LHCN-M2 (cell line): ENCODE measurements at regions not wholly inside any gene's neighbourhood (a gene's known extent, or its start where the extent isn't known, plus 50 kb on each side); places are given as distances from the start of the nearest gene placed in this dataset.

ENCODE experiments used
- DNase-seq: peaks from one replicate; pipeline ENCODE4 v3.0.0-alpha.2; 2012; ENCODE audit warnings: low read depth

DNA sequence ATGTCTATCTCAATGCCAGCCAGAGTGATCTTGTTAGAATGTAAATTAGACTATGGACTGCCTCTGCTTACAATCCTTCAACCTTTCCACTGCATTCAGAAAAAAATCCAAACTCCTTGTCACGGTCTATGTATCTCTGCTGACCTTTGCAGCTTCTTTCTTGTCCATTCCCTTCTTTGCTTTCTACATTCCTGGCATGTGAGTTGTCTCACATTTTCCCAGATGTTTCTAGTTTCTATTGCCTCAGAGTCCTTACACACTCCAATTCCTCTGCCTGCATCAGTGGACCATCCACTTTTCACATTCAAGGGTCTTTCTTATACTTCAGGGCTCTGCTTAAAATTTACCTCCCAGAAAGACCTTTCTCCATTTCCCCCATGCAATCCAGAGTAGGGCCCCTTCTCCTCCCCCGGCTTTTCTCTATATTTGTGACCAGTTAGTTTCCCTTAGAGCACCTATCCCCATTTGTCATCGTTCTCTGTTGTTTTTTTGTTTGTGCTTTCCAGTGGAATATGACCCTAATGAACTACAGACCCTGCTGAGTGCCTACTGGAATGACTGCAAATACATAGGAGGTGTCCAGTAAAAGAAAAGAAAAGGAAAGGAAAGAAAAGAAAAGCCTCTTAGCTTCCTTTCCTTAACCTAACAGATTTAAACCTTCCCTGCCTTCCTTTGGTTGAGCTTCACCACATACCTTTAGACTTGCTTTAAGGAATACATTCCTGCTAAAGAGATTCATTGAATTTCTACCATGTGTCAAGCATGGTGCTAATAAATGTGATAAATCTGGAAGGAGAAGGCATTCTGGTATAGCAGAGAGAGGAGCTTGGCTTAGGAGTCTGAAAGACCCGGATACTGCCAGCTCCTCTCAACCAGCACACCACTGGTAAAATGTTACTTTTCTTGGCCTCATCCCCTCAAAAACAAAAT is 102.0 kb downstream of the DIRAS3 start:
- peak; percentile 66 for DNase-seq

DNA sequence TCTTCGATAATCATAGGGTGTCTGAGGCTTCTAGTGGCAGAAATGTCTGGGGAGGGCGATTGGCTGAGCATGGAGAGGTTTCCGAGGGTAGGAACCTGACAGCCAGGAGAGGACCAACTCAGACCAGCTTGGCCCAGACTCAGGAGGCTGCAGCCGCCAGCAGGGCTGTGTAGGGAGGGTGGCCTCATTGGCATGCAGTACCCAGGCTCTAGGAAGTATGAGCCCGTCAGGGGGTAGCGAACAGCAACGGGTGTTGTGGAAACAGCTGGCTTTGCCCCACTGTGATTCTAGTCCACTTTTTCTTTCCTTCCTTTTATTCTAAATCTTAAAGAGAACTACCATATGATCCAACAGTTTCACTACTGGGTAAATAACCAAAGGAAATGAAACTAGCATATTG is 103.3 kb downstream of the DIRAS3 start:
- no peak for DNase-seq

DNA sequence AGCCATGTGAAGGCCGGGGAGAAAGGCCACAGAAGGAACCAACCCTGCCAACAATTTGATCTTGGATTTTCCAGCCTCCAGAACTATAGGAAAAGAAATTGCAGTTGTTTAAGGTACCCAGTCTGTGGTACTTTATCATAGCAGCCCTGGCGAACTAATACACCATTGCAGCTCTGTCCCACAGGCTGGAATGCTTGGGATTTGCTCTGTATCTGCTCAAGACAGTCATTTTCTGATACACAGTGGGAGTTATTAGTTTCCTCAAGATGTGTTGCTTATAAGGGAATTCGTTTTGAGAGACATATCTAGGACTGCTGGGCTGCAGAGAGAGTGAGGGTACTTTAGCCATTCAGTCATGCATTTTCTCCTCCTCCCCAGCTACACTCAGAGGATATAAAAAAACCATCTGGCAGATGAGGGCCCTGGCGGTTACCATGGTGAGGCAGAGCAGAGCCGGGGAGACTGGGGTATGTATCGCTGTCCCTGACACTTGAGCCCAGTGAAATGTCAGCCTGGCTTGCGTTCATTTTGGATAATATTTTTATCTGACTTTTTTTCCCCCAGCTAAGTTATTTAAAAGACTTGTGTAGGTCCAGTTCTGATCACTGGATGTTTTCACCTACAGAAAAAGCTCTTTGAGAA is 104.6 kb downstream of the DIRAS3 start:
- DNase-seq, result no peak

DNA sequence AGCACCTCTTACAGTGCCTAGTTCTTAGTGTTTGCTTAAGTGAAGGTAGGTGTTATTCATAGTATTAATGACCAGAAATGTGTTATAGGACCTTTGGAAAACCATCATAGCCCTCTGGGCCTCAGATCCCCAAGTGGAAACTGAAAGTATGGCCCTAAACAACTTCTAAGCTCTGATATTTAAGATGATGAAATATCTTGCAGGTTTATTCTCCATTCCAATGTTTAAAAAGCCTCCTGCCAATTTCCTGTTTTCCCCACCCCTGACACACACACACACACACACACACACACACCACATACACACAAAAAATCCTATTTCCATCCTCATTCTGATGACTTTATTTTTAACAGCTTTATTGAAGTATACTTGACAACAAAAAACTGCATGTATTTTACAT is 108.2 kb downstream of the DIRAS3 start:
- no peak for DNase-seq

DNA sequence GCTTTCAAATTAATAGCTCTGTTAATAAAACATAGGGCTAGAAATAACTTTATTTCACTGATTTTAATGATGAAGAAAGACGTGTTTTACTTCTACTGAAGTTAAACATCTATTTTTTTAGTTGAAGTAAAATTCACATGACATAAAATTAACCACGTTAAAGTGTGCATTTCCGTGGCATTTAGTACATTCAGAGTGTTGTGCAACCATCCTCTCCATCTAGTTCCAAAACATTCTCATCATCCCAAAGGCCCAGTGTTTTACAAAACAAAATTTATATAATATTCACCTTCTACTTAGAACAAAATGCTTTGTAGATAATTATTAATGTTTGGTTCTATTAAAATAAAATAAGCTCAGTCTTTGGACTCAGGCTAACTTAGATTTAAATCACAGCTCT is 108.5 kb upstream of the GNG12 start:
- DNase-seq, result no peak

DNA sequence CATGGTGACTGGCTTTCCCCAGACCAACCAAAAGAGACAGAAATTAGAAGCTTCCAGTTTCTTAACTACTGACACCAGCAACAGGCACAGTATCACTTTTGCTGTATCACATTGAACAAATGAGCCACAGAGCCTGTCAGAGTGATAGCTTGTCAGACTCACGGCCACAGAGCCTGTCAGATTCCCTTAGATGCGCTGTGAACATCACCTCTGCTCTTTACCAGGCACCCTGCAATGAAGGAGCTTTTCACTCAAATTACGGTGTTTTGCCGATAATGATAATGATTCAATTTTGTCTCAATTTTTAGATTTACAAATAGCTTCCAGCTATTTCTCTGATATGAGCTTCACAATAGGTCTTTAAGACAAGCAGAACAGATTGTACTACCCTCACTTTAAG is 107.9 kb upstream of the GNG12 start:
- no peak for DNase-seq

DNA sequence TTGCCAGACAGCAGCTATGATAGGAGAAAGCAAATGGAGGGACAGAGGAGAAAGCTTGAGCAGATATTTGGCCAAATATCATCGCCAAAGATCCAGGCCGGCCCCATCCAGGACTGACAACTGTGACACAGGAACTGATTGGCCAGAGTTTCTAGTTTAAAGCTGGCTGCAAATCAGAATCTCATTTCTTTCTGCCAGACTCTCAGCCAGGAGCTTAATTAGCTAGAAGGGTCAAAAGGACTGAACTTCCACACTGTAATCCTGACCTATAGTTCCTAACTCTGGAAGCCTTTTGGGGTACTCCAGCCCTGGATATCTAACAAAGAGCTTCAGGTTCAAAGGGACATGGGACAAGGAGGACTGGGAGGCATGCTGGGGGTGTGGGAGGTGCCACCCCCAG is 106.7 kb upstream of the GNG12 start:
- no peak for DNase-seq

DNA sequence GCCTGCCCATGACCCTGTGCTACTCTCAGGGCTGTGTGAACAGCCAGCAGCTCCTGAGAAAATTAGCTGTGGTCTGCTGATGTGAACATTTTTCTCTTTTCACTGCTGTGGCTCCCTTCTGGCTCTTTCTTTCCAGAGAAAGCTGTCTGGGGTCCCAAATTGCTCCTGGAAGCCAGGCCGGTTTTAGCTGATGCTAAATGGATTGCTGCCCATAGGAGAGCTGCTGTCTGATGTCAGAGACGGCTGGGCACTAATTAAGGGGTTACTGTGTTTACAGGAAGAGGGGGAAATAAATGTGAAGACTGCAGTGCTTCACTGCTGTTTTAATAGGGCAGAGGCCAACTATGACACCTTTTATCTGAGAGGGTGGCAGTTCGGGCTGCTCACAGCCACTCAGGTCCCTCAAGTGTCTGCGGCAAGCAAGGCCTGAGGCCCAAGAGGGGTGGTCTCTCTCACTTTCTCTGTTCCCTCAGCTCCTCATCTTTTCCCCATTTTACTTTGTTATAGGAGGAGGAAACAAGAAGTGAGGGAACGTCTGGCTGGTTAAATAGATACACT is 106.0 kb upstream of the GNG12 start:
- DNase-seq, result no peak

DNA sequence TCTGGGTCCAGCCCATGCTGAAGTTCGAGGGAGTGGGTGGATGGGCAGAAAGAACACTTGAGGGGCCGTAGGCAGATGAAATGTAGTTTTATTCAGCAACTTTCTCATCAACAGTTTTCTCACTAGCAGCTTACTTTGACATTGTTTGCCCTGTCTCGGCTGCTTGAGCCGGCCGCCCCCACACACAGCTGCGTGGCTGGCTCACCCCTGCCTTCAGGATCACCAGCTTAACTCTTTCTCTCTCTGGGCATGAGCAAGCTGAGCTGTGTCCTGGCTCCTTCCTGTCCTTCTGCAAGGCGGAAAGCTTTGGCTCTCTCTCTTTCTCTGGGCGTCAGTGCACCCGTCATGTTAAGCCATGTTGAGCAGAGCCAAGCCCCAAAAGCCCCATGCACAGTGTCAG is 104.4 kb upstream of the GNG12 start:
- DNase-seq, result peak; percentile 52

DNA sequence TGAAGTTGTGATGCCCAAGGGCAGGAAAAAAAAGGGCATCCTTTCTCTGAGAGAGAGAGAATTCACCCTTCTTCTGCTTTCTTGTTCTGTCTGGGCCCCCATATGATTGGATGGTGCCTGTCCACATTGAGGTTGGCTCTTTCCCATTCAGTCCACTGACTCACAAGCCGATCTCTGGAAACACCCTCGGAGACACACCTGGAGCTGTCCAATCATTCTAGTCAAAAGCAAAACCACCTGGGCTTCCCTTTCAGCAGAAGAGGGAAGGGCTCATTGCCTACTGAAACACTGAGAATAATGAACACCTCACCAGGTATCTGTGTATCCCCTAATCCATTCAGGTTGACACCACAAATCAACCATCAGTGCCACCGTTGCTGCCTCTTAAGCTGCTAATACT is 103.7 kb upstream of the GNG12 start:
- peak; percentile 21 for DNase-seq

DNA sequence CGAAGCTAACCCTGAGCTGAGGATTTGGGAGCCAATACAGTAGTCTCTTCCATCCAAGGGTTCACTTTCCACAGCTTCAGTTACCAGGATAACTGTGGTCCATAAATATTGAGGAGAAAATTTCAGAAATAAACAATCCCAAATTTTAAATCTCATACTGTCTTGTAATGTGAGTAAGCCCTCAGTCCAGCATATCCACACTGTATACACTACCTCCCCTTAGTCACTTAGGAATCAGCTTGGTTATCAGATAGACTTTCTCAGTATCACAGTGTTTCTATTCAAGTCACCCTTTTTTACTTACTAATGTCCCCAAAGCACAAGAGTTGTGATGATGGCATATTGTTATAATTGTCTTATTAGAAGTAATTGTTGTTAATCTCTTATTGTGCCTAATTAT is 102.3 kb upstream of the GNG12 start:
- DNase-seq, result no peak

DNA sequence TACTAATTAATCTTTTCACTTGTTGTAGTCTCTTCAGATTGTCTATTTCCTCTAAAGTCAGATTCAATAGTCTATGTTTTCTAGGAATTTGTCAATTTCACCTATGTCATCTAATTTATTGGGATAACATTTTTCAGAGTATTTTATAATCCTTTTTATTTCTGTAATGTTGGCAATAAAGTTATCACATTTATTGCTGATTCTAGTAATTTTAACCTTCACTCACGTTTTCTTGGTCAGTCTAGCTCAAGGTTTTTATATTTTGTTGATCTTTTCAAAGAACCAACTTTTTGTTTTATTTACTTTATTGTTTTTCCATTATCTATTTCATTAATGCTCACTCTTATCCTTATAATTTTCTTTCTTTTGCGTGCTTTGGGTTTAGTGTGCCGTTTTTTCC is 97.9 kb upstream of the GNG12 start:
- DNase-seq, result no peak

DNA sequence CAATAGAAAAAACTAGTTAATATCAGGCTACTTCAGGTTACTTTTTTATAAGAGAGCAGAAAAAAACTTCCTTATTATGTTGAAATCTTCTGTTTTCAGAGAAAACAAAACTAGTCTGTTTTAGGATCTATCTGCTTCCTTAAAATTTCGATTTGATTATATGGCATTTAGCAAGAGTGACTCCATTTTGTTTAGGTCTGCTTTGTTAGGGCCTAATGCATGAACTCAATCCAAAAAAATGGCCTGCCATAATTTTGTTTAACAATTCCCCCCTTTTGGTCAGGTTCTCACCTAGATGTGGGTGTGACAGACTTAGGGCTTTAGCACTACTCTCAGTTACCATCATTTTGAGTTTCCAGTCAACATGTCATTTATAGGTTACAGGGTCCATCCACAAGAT is 89.8 kb upstream of the GNG12 start:
- no peak for DNase-seq

DNA sequence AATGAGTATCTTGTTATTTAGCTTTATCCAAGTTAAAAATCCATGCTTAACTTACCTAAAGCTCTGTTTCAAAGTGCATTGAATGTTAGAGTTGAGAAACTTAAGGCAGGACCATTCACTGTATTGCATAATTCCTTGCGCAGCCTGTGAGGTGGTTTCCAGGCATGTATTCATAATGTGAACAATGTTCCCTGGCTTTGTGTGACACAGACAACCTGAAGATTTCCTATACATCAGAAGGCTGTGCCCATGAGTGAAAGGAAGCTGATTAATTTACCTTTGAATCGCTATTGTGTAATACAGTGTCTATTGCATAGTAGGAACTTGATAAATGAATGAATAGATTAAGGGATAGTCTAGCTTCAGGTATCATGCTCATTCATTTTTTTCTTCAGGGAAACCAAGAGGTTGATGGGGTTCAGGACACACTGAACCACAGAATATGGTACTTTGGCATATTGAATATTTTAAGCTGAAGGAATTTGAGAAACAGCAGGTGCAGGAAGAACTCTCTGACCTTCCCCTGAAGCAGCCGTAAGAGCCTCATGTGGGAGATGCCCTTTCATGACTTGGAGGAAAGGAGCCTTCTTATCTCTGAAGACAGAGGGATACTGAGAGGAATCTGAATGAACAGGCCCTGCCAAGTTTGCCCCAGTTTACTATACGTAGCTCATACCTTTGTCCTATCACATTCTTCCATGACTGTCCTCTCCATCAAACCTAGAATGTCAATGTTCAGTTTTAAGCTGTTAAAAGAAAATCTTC is 88.6 kb upstream of the GNG12 start:
- no peak for DNase-seq

DNA sequence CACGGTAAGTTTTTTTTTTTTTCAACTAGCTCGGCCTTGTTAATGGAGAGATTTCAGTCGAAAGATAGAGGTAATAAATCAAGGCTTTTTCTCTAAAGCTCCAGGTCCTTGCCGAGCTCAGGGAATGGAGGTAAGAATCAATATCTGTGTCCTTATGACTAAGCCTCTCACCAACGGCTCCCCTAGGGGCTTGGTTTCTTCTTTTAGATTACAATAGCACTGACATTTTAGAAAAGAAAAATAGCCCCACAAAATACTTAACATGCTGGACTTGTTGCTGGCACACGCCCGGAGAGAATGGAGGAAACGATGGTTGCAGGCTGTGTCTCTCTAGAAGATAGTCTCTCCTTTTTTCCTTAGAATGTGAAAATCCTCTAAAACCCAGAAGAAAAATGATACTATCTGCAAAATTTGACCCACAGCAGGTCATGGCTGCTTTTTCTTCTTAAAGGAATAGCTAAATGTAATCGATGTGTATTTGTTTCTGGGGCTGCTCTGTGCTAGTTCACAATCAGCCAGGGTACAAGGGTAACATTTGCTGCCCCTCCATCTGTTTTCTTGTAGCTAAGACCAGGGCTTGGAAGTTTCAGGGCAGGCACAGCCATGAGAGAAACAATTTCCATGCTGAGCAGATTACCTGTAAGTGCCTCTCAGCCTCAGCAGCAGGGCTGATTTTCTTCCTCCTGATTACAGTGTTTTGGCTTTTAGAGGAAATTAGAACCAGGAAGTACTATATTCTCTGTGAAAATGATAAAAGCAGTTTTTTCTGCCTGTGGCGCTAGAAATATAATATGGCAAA is 86.2 kb upstream of the GNG12 start:
- no peak for DNase-seq

DNA sequence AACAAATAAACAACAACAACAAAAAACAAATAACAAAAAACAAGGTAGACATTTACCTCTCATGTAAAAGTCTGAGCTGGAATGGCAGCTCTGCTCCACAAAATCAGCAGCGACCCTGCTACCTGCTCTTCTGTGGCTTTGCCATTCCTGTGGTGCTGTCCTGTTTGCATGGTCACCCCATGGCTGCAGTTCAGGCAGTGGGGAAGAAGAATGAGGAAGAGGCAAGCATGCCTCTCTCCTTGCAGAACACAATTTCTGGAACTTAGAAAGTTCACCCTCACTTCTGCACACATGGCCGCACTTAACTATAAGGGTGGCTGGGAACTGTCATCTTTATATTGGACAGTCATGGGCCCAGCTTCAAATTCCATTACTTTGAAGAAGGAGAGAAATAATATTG is 84.8 kb upstream of the GNG12 start:
- no peak for DNase-seq

DNA sequence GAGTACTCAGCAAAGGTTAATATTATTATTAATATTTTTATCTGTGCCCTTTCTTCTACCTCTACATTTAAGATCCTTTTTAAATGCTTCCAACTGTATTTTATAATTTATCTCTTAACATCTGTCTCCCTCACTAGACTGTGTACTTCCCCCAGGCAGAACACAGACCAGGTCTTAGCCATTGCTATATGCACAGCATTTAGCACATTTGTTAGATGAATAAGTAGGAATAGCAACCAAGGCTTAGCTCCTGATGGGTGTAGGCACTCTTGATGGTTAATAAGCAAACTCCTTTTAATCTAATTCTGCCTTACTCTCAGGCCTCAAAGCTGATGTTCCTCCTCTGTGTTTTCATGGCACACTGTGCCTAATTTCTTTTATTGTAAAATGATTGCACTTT is 83.7 kb upstream of the GNG12 start:
- DNase-seq, result no peak

DNA sequence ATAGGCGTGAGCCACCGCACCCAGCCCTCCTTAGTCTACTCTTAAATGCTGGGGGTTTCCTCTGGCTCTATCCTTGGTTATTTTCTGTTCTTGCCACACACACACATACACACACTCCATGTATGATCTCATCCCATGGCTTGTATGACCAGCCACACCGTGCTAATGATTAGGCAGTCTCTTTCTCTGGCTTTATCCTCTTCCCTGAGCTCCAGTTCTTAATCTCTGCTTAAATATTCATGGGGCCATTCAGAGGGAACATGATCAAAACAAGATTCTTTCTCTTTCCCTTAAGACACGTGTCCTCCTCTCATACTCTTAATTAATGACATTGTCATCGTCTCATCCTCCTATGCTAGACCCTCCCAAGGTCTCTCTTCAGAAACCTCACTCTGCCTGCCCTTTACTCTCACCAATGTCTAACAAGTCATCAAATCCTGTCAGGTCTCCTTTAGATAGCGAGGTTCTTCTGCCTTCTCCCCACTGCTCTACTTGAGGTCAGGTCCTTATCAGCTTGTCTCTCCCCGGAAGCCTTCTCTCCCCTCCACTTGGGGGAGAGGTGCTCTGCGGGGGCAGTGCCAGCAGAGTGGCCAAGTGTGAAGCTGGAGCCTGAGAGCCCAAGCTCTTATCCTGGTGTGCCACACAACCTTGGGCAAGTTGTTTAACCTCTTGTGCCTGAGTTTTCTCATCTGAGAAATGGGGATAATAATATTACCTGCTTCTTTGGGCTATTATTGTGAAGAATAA is 83.0 kb upstream of the GNG12 start:
- DNase-seq, result no peak

DNA sequence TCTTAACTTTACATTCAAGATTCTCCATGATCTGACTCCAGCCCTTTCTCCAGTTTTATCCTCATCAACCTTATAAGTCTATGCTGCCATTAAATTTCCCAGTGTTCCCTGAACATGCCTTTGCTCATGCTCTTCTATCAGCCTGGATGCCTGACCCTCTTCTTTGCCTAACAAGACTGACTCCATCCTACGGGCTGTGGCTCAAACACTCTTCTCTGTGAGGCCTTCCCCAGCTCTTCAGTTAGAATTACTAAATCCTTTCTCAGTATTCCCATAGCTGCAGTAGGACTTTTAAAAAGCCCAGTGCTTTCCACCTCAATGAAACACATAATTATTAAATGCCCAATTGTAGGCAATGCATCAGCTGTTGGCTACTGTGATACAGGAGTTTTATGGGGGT is 76.5 kb upstream of the GNG12 start:
- no peak for DNase-seq

DNA sequence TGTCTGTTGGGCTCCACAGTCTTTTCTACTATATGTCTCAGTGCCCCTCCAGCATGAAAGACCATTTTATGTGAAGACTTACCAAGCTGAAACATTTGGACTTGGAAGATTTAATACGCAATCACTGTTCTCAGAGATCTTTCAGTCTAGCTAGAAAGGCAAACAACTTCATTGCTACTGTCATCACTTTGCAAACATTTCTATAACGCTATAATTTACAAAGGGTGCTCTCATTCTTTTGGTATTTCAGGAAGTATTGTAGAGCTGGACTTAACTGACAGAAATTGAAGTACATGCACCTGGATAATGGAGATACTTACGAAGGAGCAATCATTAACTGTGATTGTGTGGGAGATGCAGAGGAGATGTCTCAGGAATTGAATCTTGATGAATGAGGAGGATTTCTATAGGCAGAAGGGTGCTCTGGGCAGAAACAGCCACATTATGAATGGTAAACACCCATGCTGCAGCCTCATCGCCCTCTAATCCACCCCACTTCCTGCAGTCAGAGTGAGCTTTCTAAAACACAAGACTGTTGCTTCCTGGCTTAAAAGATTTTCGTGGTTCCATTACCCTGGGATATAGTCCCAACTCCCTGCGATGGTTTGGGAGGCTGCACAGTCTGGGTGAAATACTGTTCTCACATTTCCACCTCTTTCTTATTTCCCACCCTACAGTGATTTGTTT is 75.1 kb upstream of the GNG12 start:
- DNase-seq, result no peak
